ENCODE measurements at regions not wholly inside any gene's neighbourhood (a gene's known extent, or its start where the extent isn't known, plus 50 kb on each side); places are given as distances from the start of the nearest gene placed in this dataset.

DNA sequence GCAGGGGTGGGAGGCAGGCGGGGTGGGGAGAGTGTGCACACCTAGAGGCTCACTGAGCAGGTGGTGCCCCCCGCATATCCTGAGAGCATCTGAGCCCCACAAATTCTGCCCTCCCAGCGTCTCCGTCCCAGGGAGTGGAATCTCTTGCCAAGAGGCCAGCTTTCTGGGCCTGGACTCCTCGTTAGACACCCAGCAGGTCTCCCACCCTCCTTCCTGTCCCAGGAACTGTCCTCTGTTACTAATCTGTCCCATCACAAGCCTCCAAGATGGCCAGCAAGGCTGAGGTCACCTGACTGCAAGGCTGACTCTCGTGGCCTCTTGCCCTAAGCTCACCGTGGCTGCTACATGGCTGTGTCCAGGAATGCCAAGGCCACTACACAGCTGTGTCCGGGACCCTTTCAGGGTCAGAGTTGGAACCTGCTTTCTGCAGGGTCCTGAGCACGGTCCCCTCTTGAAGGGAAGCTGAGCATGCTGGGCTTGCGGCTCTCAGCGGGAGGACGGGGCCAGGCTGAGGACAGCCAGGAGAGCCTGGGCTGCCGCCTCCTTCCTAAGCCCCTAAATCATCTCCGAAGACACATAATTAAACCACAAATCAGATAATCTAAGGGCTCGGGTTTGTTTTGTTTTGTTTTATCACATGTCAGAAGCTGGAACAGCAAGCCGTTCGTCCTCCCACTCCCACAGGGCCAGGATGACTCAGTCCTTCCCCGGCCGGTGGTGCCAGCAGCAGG is 1327.3 kb downstream of the TBC1D22A start:
- Histone ChIP-seq H3K4me1 (ENCODE audit: control insufficient read depth, insufficient read depth, low read length) (no peaks in the 10 kb centered on the region), H4K8ac (ENCODE audit: low read depth in 2 of 2, low read length in 2 of 2) (no peak overlapping the region), H3K9me1 (ENCODE audit: insufficient read depth, low read length) (no peaks in the 10 kb centered on the region), H4K91ac (ENCODE audit: insufficient read depth, low read depth, low read length) (no peak overlapping the region), H3K23ac (ENCODE audit: low read depth, low read length) (no peak overlapping the region), H3K27me3 (ENCODE audit: control insufficient read depth, insufficient read depth, low read length) (no peaks in the 10 kb centered on the region), H3K9me3 (ENCODE audit: control insufficient read depth, insufficient read depth, low read length) (peaks cover 32% of the 10 kb centered on the region), H2AK9ac (replicated peaks; ENCODE audit: low read depth, low read length, poor library complexity) (no peak overlapping the region), H3K79me1 (ENCODE audit: low read depth in 1 of 2, low read length in 2 of 2) (no peaks in the 10 kb centered on the region), H3K18ac (ENCODE audit: low read depth, low read length) (no peak overlapping the region), H3K14ac (replicated peaks; ENCODE audit: low read depth, low read length) (no peak overlapping the region), H2AK5ac (ENCODE audit: low read depth, low read length) (no peak overlapping the region), H4K5ac (ENCODE audit: low read depth, low read length) (no peak overlapping the region), H3K9ac (ENCODE audit: low read depth, low read length) (no peak overlapping the region), H3K36me3 (ENCODE audit: control insufficient read depth, insufficient read depth, low read length) (no peaks in the 10 kb centered on the region), H2BK20ac (ENCODE audit: low read depth, low read length) (no peak overlapping the region), H4K20me1 (ENCODE audit: insufficient read depth, low read length) (no peaks in the 10 kb centered on the region), H2AFZ (replicated peaks; ENCODE audit: low read length, poor library complexity) (no peak overlapping the region), H3K4me3 (ENCODE audit: insufficient read depth, low read depth, low read length) (no peak overlapping the region), H3K4me2 (ENCODE audit: low read depth, low read length) (no peak overlapping the region), H3K4ac (ENCODE audit: low read depth, low read length) (no peak overlapping the region), H2BK5ac (ENCODE audit: low read depth, low read length, poor library complexity, severe bottlenecking) (no peak overlapping the region), H2BK120ac (ENCODE audit: low read depth, low read length) (no peak overlapping the region), H3K27ac (ENCODE audit: insufficient read depth, low read length) (no peak overlapping the region), H3K56ac (ENCODE audit: extremely low read depth, insufficient read depth, low read length) (no peak overlapping the region), H2BK15ac (ENCODE audit: low read depth, low read length) (no peak overlapping the region)
- in situ Hi-C loops (cut with MboI; ENCODE audit: low sequenced_read_pairs) (no loop called here), intact Hi-C loops (cut with micrococcal nuclease) (no loop called here), dilution Hi-C loops (cut with HindIII; ENCODE audit: low sequenced_read_pairs, unreplicated experiment) (no loop called here)
- no peak for DNase-seq
- POLR2A ChIA-PET (ENCODE audit: unreplicated experiment): no interaction called here
- no peak for ATAC-seq (ENCODE audit: low read depth)
- CTCF ChIA-PET: no interaction called here
- no TSS peak for BruUV-seq (replicated peaks)
- WGBS, 2 experiments (ENCODE audit: extremely low coverage in 2 of 2, insufficient read length in 1 of 2): 28% methylated on average over 3 of the region's 19 CpGs; no CpG with 5 or more reads in 1 of the 2 experiments
- TF ChIP-seq RAD21 (IDR thresholded peaks at IDR 0.05; ENCODE audit: low read length): no peak
- TF ChIP-seq SMC3 (IDR thresholded peaks at IDR 0.05; ENCODE audit: low read depth, low read length): no peak
- no peak for TF ChIP-seq POLR2A (IDR thresholded peaks at IDR 0.05; ENCODE audit: low read depth, low read length)
- TF ChIP-seq MXI1 (IDR thresholded peaks at IDR 0.05; ENCODE audit: borderline replicate concordance, low read depth, low read length): no peak
- no peak for TF ChIP-seq RFX5 (IDR thresholded peaks at IDR 0.05; ENCODE audit: low read depth, low read length)
- TF ChIP-seq, protein P1, sequence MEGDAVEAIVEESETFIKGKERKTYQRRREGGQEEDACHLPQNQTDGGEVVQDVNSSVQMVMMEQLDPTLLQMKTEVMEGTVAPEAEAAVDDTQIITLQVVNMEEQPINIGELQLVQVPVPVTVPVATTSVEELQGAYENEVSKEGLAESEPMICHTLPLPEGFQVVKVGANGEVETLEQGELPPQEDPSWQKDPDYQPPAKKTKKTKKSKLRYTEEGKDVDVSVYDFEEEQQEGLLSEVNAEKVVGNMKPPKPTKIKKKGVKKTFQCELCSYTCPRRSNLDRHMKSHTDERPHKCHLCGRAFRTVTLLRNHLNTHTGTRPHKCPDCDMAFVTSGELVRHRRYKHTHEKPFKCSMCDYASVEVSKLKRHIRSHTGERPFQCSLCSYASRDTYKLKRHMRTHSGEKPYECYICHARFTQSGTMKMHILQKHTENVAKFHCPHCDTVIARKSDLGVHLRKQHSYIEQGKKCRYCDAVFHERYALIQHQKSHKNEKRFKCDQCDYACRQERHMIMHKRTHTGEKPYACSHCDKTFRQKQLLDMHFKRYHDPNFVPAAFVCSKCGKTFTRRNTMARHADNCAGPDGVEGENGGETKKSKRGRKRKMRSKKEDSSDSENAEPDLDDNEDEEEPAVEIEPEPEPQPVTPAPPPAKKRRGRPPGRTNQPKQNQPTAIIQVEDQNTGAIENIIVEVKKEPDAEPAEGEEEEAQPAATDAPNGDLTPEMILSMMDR (conservative IDR thresholded peaks at IDR 0.05; ENCODE audit: low read depth, low read length): no peak
- TF ChIP-seq, protein P2, sequence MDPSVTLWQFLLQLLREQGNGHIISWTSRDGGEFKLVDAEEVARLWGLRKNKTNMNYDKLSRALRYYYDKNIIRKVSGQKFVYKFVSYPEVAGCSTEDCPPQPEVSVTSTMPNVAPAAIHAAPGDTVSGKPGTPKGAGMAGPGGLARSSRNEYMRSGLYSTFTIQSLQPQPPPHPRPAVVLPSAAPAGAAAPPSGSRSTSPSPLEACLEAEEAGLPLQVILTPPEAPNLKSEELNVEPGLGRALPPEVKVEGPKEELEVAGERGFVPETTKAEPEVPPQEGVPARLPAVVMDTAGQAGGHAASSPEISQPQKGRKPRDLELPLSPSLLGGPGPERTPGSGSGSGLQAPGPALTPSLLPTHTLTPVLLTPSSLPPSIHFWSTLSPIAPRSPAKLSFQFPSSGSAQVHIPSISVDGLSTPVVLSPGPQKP (IDR thresholded peaks at IDR 0.05; ENCODE audit: borderline replicate concordance, low read depth, low read length): no peak
- TF ChIP-seq FOS (IDR thresholded peaks at IDR 0.05; ENCODE audit: low read depth, low read length): no peak
- no peak for TF ChIP-seq RCOR1 (IDR thresholded peaks at IDR 0.05; ENCODE audit: insufficient replicate concordance, low read length)
- TF ChIP-seq NFE2L2 (IDR thresholded peaks at IDR 0.05; ENCODE audit: low read depth, low read length): no peak
- TF ChIP-seq CEBPB (IDR thresholded peaks at IDR 0.05; ENCODE audit: low read depth, low read length): no peak
- no peak for TF ChIP-seq MAZ (IDR thresholded peaks at IDR 0.05; ENCODE audit: borderline replicate concordance, low read depth, low read length)
- TF ChIP-seq, protein P3, sequence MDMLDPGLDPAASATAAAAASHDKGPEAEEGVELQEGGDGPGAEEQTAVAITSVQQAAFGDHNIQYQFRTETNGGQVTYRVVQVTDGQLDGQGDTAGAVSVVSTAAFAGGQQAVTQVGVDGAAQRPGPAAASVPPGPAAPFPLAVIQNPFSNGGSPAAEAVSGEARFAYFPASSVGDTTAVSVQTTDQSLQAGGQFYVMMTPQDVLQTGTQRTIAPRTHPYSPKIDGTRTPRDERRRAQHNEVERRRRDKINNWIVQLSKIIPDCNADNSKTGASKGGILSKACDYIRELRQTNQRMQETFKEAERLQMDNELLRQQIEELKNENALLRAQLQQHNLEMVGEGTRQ (IDR thresholded peaks at IDR 0.05; ENCODE audit: low read depth, low read length): no peak
- no peak for TF ChIP-seq MAFK (IDR thresholded peaks at IDR 0.05; ENCODE audit: low read depth, low read length)
- no peak for TF ChIP-seq BHLHE40 (IDR thresholded peaks at IDR 0.05; ENCODE audit: low read depth, low read length)
- TF ChIP-seq CHD1 (IDR thresholded peaks at IDR 0.05; ENCODE audit: low read depth, low read length): no peak

Measured in IMR-90 (cell line).